H9 (cell line): ENCODE measurements at regions not wholly inside any gene's neighbourhood (a gene's known extent, or its start where the extent isn't known, plus 50 kb on each side); places are given as distances from the start of the nearest gene placed in this dataset.

Experiments used
- DNase-seq: peaks from one replicate; pipeline ENCODE4 v3.0.0-alpha.2; 2017
- H2AFZ ChIP-seq: one replicate; pipeline ENCODE4 v1.6.1; 2013; ENCODE audit warnings: mild to moderate bottlenecking, low read length, control low read depth, moderate library complexity
- H2AK5ac ChIP-seq: 2 replicates; pipeline ENCODE4 v1.6.1; 2013; ENCODE audit warnings: low read length, control low read depth, mixed read lengths; ENCODE audit not compliant: insufficient read length
- H2BK120ac ChIP-seq: one replicate; pipeline ENCODE4 v1.6.1; 2013; ENCODE audit warnings: low read depth, mild to moderate bottlenecking, low read length, control low read depth, inconsistent platforms; ENCODE audit not compliant: poor library complexity, severe bottlenecking
- H2BK12ac ChIP-seq: 2 replicates; pipeline ENCODE4 v1.6.1; 2013; ENCODE audit warnings: low read length, control low read depth, mixed read lengths, low read depth; ENCODE audit not compliant: insufficient read length
- H2BK15ac ChIP-seq: 2 replicates; pipeline ENCODE4 v1.6.1; 2013; ENCODE audit warnings: low read depth, low read length, control low read depth
- H2BK20ac ChIP-seq: one replicate; pipeline ENCODE4 v1.6.1; 2013; ENCODE audit warnings: low read depth, mild to moderate bottlenecking, low read length, control low read depth, inconsistent platforms; ENCODE audit not compliant: poor library complexity, severe bottlenecking
- H2BK5ac ChIP-seq: 2 replicates; pipeline ENCODE4 v1.6.1; 2013; ENCODE audit warnings: low read length, control low read depth, mixed read lengths; ENCODE audit not compliant: insufficient read length
- H3K14ac ChIP-seq: 2 replicates; pipeline ENCODE4 v1.6.1; 2013; ENCODE audit warnings: low read length, control low read depth; ENCODE audit not compliant: insufficient read depth
- H3K18ac ChIP-seq: 2 replicates; pipeline ENCODE4 v1.6.1; 2013; ENCODE audit warnings: low read depth, mild to moderate bottlenecking, mixed read lengths, low read length, control low read depth; ENCODE audit not compliant: insufficient read length
- H3K23ac ChIP-seq: 2 replicates; pipeline ENCODE4 v1.6.1; 2013; ENCODE audit warnings: low read length, control low read depth, mixed read lengths, low read depth; ENCODE audit not compliant: insufficient read length
- H3K23me2 ChIP-seq: 2 replicates; pipeline ENCODE4 v1.6.1; 2013; ENCODE audit warnings: low read depth, mild to moderate bottlenecking, mixed read lengths, low read length, control low read depth; ENCODE audit not compliant: insufficient read length, poor library complexity, severe bottlenecking
- H3K27ac ChIP-seq: 2 replicates; pipeline ENCODE4 v1.5.1; 2013; ENCODE audit warnings: low read length, control low read depth, mixed read lengths, low read depth; ENCODE audit not compliant: insufficient read length
- H3K27me3 ChIP-seq: 2 replicates; pipeline ENCODE4 v1.6.1; 2013; ENCODE audit warnings: low read length, control low read depth, inconsistent platforms; ENCODE audit not compliant: insufficient read depth
- H3K4ac ChIP-seq: 2 replicates; pipeline ENCODE4 v1.6.1; 2013; ENCODE audit warnings: low read depth, mild to moderate bottlenecking, control low read depth, inconsistent platforms, low read length, moderate library complexity
- H3K4me1 ChIP-seq: 2 replicates; pipeline ENCODE4 v1.6.1; 2013; ENCODE audit warnings: low read length, control low read depth, inconsistent platforms; ENCODE audit not compliant: insufficient read depth
- H3K4me2 ChIP-seq: 2 replicates; pipeline ENCODE4 v1.6.1; 2013; ENCODE audit warnings: low read length, control low read depth, mixed read lengths; ENCODE audit not compliant: insufficient read length, insufficient read depth
- H3K56ac ChIP-seq: 2 replicates; pipeline ENCODE4 v1.6.1; 2013; ENCODE audit warnings: low read depth, mild to moderate bottlenecking, mixed read lengths, low read length, control low read depth; ENCODE audit not compliant: insufficient read length
- H3K79me1 ChIP-seq: 2 replicates; pipeline ENCODE4 v1.6.1; 2013; ENCODE audit warnings: low read depth, mild to moderate bottlenecking, moderate library complexity, low read length, control low read depth, inconsistent platforms; ENCODE audit not compliant: insufficient read depth, poor library complexity, severe bottlenecking
- H3K79me2 ChIP-seq: 2 replicates; pipeline ENCODE4 v1.6.1; 2013; ENCODE audit warnings: low read length, control low read depth, inconsistent platforms; ENCODE audit not compliant: insufficient read depth
- H3K9ac ChIP-seq: 2 replicates; pipeline ENCODE4 v1.6.1; 2013; ENCODE audit warnings: low read length, control low read depth, mixed read lengths; ENCODE audit not compliant: insufficient read length; ENCODE audit errors: extremely low read depth
- H3K9me3 ChIP-seq: one replicate; pipeline ENCODE4 v1.6.1; 2013; ENCODE audit warnings: low read depth, low read length, inconsistent platforms; ENCODE audit not compliant: control insufficient read depth
- H3T11ph ChIP-seq: one replicate; pipeline ENCODE4 v1.6.1; 2013; ENCODE audit warnings: mild to moderate bottlenecking, low read length, control low read depth, inconsistent platforms
- H4K20me1 ChIP-seq: one replicate; pipeline ENCODE4 v1.6.1; 2013; ENCODE audit not compliant: control insufficient read depth, insufficient read length, insufficient read depth
- H4K5ac ChIP-seq: 2 replicates; pipeline ENCODE4 v1.6.1; 2013; ENCODE audit warnings: low read depth, mild to moderate bottlenecking, mixed read lengths, low read length, control low read depth; ENCODE audit not compliant: insufficient read length
- H4K8ac ChIP-seq: replicated peaks from 2 replicates; pipeline ENCODE4 v1.6.1; 2013; ENCODE audit warnings: low read length, control low read depth, mixed read lengths, low read depth; ENCODE audit not compliant: insufficient read length
- H4K91ac ChIP-seq: 2 replicates; pipeline ENCODE4 v1.6.1; 2013; ENCODE audit warnings: low read depth, mild to moderate bottlenecking, moderate library complexity, mixed read lengths, low read length, control low read depth; ENCODE audit not compliant: insufficient read length
- H3K27ac Mint-ChIP-seq, 3 experiments: 2 replicates in 2 of 3; 3 replicates in 1 of 3; pipeline ENCODE4 v1.8.0; 2020 to 2021; ENCODE audit warnings: mixed read lengths in 3 of 3, mild to moderate bottlenecking in 1 of 3, moderate library complexity in 1 of 3
- H3K27me3 Mint-ChIP-seq: 2 replicates; pipeline ENCODE4 v1.8.0; 2021; ENCODE audit warnings: low read depth, mild to moderate bottlenecking, moderate library complexity, mixed read lengths
- H3K36me3 Mint-ChIP-seq, 3 experiments: 2 replicates in 2 of 3; 3 replicates in 1 of 3; pipeline ENCODE4 v1.8.0; 2020 to 2021; ENCODE audit warnings: low read depth in 3 of 3, mixed read lengths in 3 of 3; ENCODE audit not compliant: insufficient read depth in 1 of 3
- H3K4me1 Mint-ChIP-seq, 2 experiments: 2 replicates each; pipeline ENCODE4 v1.8.0; 2020; ENCODE audit warnings: mixed read lengths in 2 of 2
- H3K4me3 Mint-ChIP-seq, 2 experiments: 2 replicates in 1 of 2; 3 replicates in 1 of 2; pipeline ENCODE4 v1.8.0; 2020 to 2021; ENCODE audit warnings: mild to moderate bottlenecking in 2 of 2, mixed read lengths in 2 of 2, moderate library complexity in 1 of 2
- H3K9me3 Mint-ChIP-seq, 2 experiments: 2 replicates in 1 of 2; 3 replicates in 1 of 2; pipeline ENCODE4 v1.8.0; 2020; ENCODE audit warnings: mild to moderate bottlenecking in 2 of 2, mixed read lengths in 2 of 2, moderate library complexity in 1 of 2
- CTCF ChIP-seq: fragments of 200-600 bp; sonication (generic); conservative IDR thresholded peaks from 3 replicates; pipeline ENCODE4 v1.8.0; 2021; ENCODE audit warnings: antibody characterized with exemption, mild to moderate bottlenecking
- WGBS: extraction: QIAGEN DNeasy Blood & Tissue Kit; methylation state at CpG from one replicate; pipeline ENCODE4 v1.1.7; 2013; ENCODE audit warnings: missing lambda C conversion rate, low lambda C conversion rate, mixed read lengths; ENCODE audit not compliant: insufficient read length; ENCODE audit errors: extremely low coverage; 5-methylcytosine and 5-hydroxymethylcytosine counted together

- H2BK120ac ChIP-seq: no peak overlapping the region
- no peaks in the 10 kb centered on the region for H3K79me1 ChIP-seq
- no peak overlapping the region for H3K4me3 Mint-ChIP-seq
- H4K20me1 ChIP-seq: no peaks in the 10 kb centered on the region
- no peak overlapping the region for H3T11ph ChIP-seq
- peaks cover 0 to 4% of the 10 kb centered on the region in 2 experiments; a peak in 3 of 5 replicates for H3K9me3 Mint-ChIP-seq
- H4K5ac ChIP-seq: no peak overlapping the region
- no peaks in the 10 kb centered on the region for H3K9me3 ChIP-seq
- no peak overlapping the region for H2AK5ac ChIP-seq
- no peak overlapping the region for H3K14ac ChIP-seq
- TF ChIP-seq CTCF: no peak
- no peak overlapping the region for H2AFZ ChIP-seq
- H3K4ac ChIP-seq: no peak overlapping the region
- peaks cover 0 to 5% (median 0%) of the 10 kb centered on the region in 3 experiments; a peak in 1 of 7 replicates for H3K36me3 Mint-ChIP-seq
- no peak overlapping the region for H4K91ac ChIP-seq
- H3K4me2 ChIP-seq: no peak overlapping the region
- no peak overlapping the region for H3K18ac ChIP-seq
- H4K8ac ChIP-seq: no peak overlapping the region
- no peak overlapping the region for H3K9ac ChIP-seq
- H3K23me2 ChIP-seq: no peaks in the 10 kb centered on the region
- H2BK5ac ChIP-seq: no peak overlapping the region
- H3K27ac Mint-ChIP-seq: no peak overlapping the region
- peaks cover 3 to 9% of the 10 kb centered on the region in 2 experiments; a peak in 2 of 4 replicates for H3K4me1 Mint-ChIP-seq
- H3K27ac ChIP-seq: no peak overlapping the region
- no peaks in the 10 kb centered on the region for H3K4me1 ChIP-seq
- H3K27me3 Mint-ChIP-seq: peaks cover 11% of the 10 kb centered on the region
- H2BK15ac ChIP-seq: no peak overlapping the region
- H3K79me2 ChIP-seq: no peaks in the 10 kb centered on the region
- no CpG with 5 or more reads among the region's 6 CpGs for WGBS
- no peak overlapping the region for H3K56ac ChIP-seq
- H2BK12ac ChIP-seq: no peak overlapping the region
- no peaks in the 10 kb centered on the region for H3K27me3 ChIP-seq
- DNase-seq: no peak
- no peak overlapping the region for H2BK20ac ChIP-seq
- no peak overlapping the region for H3K23ac ChIP-seq
These were observed 213.9 kb downstream of the ACKR3 start for GRCh38 chr2:236783417-236784020.
